Liver (tissue), 8 donors: ENCODE measurements at regions not wholly inside any gene's neighbourhood (a gene's known extent, or its start where the extent isn't known, plus 50 kb on each side); places are given as distances from the start of the nearest gene placed in this dataset.

Experiments
- DNase-seq: peaks from one replicate; pipeline ENCODE4 v3.0.0-alpha.2; 2017; ENCODE audit warnings: low spot score
- H3K27ac ChIP-seq, 2 donors: one replicate each; pipeline ENCODE4 v1.7.0; 2013; ENCODE audit warnings: inconsistent platforms in 2 of 2, low read length in 2 of 2, control low read depth in 1 of 2, low read depth in 1 of 2, mild to moderate bottlenecking in 1 of 2
- H3K27me3 ChIP-seq, 4 donors: one replicate each; pipeline versions ENCODE4 v1.6.1 to v1.7.0; 2013; ENCODE audit warnings: low read length in 3 of 4, inconsistent platforms in 1 of 4, mild to moderate bottlenecking in 1 of 4, moderate library complexity in 1 of 4; ENCODE audit not compliant: control insufficient read depth in 4 of 4, insufficient read depth in 4 of 4
- H3K36me3 ChIP-seq, 4 donors: one replicate each; pipeline versions ENCODE4 v1.6.1 to v1.7.0; 2013; ENCODE audit warnings: low read length in 3 of 4, mild to moderate bottlenecking in 3 of 4, low read depth in 1 of 4, moderate library complexity in 1 of 4; ENCODE audit not compliant: control insufficient read depth in 4 of 4, insufficient read depth in 3 of 4
- H3K4me1 ChIP-seq, 4 donors: one replicate each; pipeline versions ENCODE4 v1.6.1 to v1.7.0; 2013; ENCODE audit warnings: low read length in 3 of 4, mild to moderate bottlenecking in 3 of 4, moderate library complexity in 1 of 4; ENCODE audit not compliant: control insufficient read depth in 4 of 4, insufficient read depth in 4 of 4
- H3K4me3 ChIP-seq, 3 donors: one replicate each; pipeline versions ENCODE4 v1.6.1 to v1.7.0; 2013; ENCODE audit warnings: low read length in 3 of 3, control low read depth in 1 of 3, low read depth in 1 of 3, mild to moderate bottlenecking in 1 of 3
- H3K9ac ChIP-seq, 2 donors: one replicate each; pipeline ENCODE4 v1.7.0; 2013; ENCODE audit warnings: low read length in 2 of 2, mild to moderate bottlenecking in 2 of 2, moderate library complexity in 2 of 2, control low read depth in 1 of 2, low read depth in 1 of 2
- H3K9me3 ChIP-seq, 4 donors: one replicate each; pipeline versions ENCODE4 v1.6.1 to v1.7.0; 2013; ENCODE audit warnings: low read length in 3 of 4; ENCODE audit not compliant: control insufficient read depth in 4 of 4
- EGR1 ChIP-seq, 2 donors: IDR thresholded peaks; 2 replicates each; pipeline ENCODE4 v1.6.1; 2016 to 2018; ENCODE audit warnings: antibody characterized with exemption in 2 of 2, low read depth in 2 of 2
- FOXA1 ChIP-seq: IDR thresholded peaks from 2 replicates; pipeline ENCODE4 v1.6.1; 2016; ENCODE audit warnings: antibody characterized with exemption
- FOXA2 ChIP-seq: IDR thresholded peaks from 2 replicates; pipeline ENCODE4 v1.6.1; 2016; ENCODE audit warnings: antibody characterized with exemption
- GABPA ChIP-seq, 2 donors: IDR thresholded peaks in 1 of 2; conservative IDR thresholded peaks in 1 of 2; 2 replicates each; pipeline ENCODE4 v1.6.1; 2016; ENCODE audit warnings: antibody characterized with exemption in 2 of 2, mild to moderate bottlenecking in 1 of 2, moderate library complexity in 1 of 2
- HNF4A ChIP-seq, 2 donors: conservative IDR thresholded peaks; 2 replicates each; pipeline ENCODE4 v1.6.1; 2016; ENCODE audit warnings: antibody characterized with exemption in 2 of 2, mild to moderate bottlenecking in 2 of 2
- HNF4G ChIP-seq: IDR thresholded peaks from 2 replicates; pipeline ENCODE4 v1.6.1; 2016; ENCODE audit warnings: antibody characterized with exemption
- JUND ChIP-seq, 2 donors: IDR thresholded peaks; 2 replicates each; pipeline ENCODE4 v1.6.1; 2016; ENCODE audit warnings: antibody characterized with exemption in 2 of 2
- NR2F2 ChIP-seq: IDR thresholded peaks from 2 replicates; pipeline ENCODE4 v1.6.1; 2016; ENCODE audit warnings: antibody characterized with exemption
- RAD21 ChIP-seq, 2 donors: IDR thresholded peaks; 2 replicates each; pipeline ENCODE4 v1.6.1; 2016; ENCODE audit warnings: antibody characterized with exemption in 2 of 2, mild to moderate bottlenecking in 2 of 2
- RXRA ChIP-seq, 2 donors: IDR thresholded peaks; 2 replicates each; pipeline ENCODE4 v1.6.1; 2017 to 2018; ENCODE audit warnings: antibody characterized with exemption in 2 of 2, mild to moderate bottlenecking in 1 of 2
- TAF1 ChIP-seq: conservative IDR thresholded peaks from 2 replicates; pipeline ENCODE4 v1.6.1; 2016; ENCODE audit warnings: antibody characterized with exemption, mild to moderate bottlenecking
- YY1 ChIP-seq: IDR thresholded peaks from 2 replicates; pipeline ENCODE4 v1.6.1; 2016; ENCODE audit warnings: antibody characterized with exemption, mild to moderate bottlenecking
- WGBS: extraction: QIAGEN DNeasy Blood & Tissue Kit; methylation state at CpG from one replicate; pipeline ENCODE4 v1.1.7; 2013; 5-methylcytosine and 5-hydroxymethylcytosine counted together
- TF ChIP-seq, protein P1 (sequence below): IDR thresholded peaks from 2 replicates; pipeline ENCODE4 v1.6.1; 2016; ENCODE audit warnings: antibody characterized with exemption
- TF ChIP-seq, protein P2 (sequence below): fragments of 150-350 bp; IDR thresholded peaks from 2 replicates; pipeline ENCODE4 v1.5.1; 2017; ENCODE audit warnings: improper control_type of control experiment, low read depth, low read length; ENCODE audit not compliant: missing input control
- TF ChIP-seq, protein P3 (sequence below): IDR thresholded peaks from 2 replicates; pipeline ENCODE4 v1.6.1; 2016; ENCODE audit warnings: antibody characterized with exemption
- TF ChIP-seq, protein P4 (sequence below): IDR thresholded peaks from 2 replicates; pipeline ENCODE4 v1.6.1; 2016; ENCODE audit warnings: antibody characterized with exemption, mild to moderate bottlenecking
- donor health status: healthy.
- donor health status: healthy.
- donor health status: healthy.
- donor health status: healthy.
- donor health status: healthy.

DNA sequence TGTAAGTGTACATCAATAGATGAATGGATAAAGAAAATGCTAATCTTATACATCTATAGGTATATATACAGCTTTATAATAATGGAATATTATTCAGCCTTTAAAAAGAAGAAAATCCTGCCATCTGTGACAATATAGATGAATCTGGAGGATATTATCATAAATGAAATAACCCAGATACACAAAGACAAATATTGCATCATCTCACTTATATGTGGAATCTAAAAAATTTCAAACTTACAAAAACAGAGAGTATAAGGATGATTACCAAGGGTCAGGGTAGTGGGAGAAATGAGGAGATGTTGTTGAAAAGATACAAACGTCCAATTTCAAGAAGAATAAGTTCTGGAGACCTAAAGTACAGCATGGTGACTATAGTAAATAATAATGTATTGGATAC, 85.4 kb upstream of the AGTR1 start:
- no peak for DNase-seq
- Histone ChIP-seq H3K27me3 (no peaks in the 10 kb centered on the region), H3K36me3 (no peaks in the 10 kb centered on the region), H3K4me1 (no peaks in the 10 kb centered on the region), H3K9ac (no peak overlapping the region), H3K4me3 (no peak overlapping the region), H3K9me3 (no peaks in the 10 kb centered on the region), H3K27ac (no peak overlapping the region)
- 57% methylated on average over 1 of the region's 1 CpG for WGBS
- TF ChIP-seq EGR1 (IDR thresholded peaks at IDR 0.05; ENCODE audit: low read depth in 2 of 2) = no peak
- no peak for TF ChIP-seq YY1
- no peak for TF ChIP-seq RAD21 (IDR thresholded peaks at IDR 0.05)
- no peak for TF ChIP-seq JUND (IDR thresholded peaks at IDR 0.05)
- TF ChIP-seq, protein P1, sequence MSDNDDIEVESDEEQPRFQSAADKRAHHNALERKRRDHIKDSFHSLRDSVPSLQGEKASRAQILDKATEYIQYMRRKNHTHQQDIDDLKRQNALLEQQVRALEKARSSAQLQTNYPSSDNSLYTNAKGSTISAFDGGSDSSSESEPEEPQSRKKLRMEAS = no peak
- no peak for TF ChIP-seq FOXA2
- TF ChIP-seq, protein P2, sequence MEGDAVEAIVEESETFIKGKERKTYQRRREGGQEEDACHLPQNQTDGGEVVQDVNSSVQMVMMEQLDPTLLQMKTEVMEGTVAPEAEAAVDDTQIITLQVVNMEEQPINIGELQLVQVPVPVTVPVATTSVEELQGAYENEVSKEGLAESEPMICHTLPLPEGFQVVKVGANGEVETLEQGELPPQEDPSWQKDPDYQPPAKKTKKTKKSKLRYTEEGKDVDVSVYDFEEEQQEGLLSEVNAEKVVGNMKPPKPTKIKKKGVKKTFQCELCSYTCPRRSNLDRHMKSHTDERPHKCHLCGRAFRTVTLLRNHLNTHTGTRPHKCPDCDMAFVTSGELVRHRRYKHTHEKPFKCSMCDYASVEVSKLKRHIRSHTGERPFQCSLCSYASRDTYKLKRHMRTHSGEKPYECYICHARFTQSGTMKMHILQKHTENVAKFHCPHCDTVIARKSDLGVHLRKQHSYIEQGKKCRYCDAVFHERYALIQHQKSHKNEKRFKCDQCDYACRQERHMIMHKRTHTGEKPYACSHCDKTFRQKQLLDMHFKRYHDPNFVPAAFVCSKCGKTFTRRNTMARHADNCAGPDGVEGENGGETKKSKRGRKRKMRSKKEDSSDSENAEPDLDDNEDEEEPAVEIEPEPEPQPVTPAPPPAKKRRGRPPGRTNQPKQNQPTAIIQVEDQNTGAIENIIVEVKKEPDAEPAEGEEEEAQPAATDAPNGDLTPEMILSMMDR = no peak
- TF ChIP-seq HNF4G = no peak
- no peak for TF ChIP-seq FOXA1
- TF ChIP-seq RXRA (IDR thresholded peaks at IDR 0.05) = no peak
- no peak for TF ChIP-seq HNF4A (conservative IDR thresholded peaks at IDR 0.05)

- no peaks in the 10 kb centered on the region for H3K36me3 ChIP-seq
- no peak overlapping the region for H3K4me3 ChIP-seq
- 91% methylated on average over 3 of the region's 3 CpGs for WGBS
- H3K9ac ChIP-seq = no peak overlapping the region
- no peaks in the 10 kb centered on the region for H3K4me1 ChIP-seq
- TF ChIP-seq FOXA1 = no peak
- TF ChIP-seq JUND (IDR thresholded peaks at IDR 0.05) = no peak
- no peak for TF ChIP-seq YY1
- TF ChIP-seq NR2F2 = no peak
- TF ChIP-seq, protein P3, sequence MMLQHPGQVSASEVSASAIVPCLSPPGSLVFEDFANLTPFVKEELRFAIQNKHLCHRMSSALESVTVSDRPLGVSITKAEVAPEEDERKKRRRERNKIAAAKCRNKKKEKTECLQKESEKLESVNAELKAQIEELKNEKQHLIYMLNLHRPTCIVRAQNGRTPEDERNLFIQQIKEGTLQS = no peak
- no peak overlapping the region for H3K27ac ChIP-seq
- H3K9me3 ChIP-seq = no peaks in the 10 kb centered on the region
- H3K27me3 ChIP-seq = no peaks in the 10 kb centered on the region
- DNase-seq = no peak
These were observed 82.3 kb upstream of the AGTR1 start for GRCh38 chr3:148615382-148615781.

GRCh38 chr3:148625095-148625736, 72.5 kb upstream of the AGTR1 start:
- no peak overlapping the region for H3K4me3 ChIP-seq
- WGBS = 68% methylated on average over 4 of the region's 4 CpGs
- DNase-seq = no peak
- TF ChIP-seq RAD21 (IDR thresholded peaks at IDR 0.05) (no peak), JUND (IDR thresholded peaks at IDR 0.05) (no peak), RXRA (IDR thresholded peaks at IDR 0.05) (no peak), FOXA2 (no peak), TAF1 (no peak), GABPA (IDR thresholded peaks at IDR 0.05 in 1 of 2, conservative IDR thresholded peaks at IDR 0.05 in 1 of 2) (no peak)
- TF ChIP-seq, protein P3 = no peak
- TF ChIP-seq, protein P2 = no peak
- TF ChIP-seq, protein P4, sequence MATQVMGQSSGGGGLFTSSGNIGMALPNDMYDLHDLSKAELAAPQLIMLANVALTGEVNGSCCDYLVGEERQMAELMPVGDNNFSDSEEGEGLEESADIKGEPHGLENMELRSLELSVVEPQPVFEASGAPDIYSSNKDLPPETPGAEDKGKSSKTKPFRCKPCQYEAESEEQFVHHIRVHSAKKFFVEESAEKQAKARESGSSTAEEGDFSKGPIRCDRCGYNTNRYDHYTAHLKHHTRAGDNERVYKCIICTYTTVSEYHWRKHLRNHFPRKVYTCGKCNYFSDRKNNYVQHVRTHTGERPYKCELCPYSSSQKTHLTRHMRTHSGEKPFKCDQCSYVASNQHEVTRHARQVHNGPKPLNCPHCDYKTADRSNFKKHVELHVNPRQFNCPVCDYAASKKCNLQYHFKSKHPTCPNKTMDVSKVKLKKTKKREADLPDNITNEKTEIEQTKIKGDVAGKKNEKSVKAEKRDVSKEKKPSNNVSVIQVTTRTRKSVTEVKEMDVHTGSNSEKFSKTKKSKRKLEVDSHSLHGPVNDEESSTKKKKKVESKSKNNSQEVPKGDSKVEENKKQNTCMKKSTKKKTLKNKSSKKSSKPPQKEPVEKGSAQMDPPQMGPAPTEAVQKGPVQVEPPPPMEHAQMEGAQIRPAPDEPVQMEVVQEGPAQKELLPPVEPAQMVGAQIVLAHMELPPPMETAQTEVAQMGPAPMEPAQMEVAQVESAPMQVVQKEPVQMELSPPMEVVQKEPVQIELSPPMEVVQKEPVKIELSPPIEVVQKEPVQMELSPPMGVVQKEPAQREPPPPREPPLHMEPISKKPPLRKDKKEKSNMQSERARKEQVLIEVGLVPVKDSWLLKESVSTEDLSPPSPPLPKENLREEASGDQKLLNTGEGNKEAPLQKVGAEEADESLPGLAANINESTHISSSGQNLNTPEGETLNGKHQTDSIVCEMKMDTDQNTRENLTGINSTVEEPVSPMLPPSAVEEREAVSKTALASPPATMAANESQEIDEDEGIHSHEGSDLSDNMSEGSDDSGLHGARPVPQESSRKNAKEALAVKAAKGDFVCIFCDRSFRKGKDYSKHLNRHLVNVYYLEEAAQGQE = no peak
- TF ChIP-seq, protein P1 = no peak
- H3K4me1 ChIP-seq = no peaks in the 10 kb centered on the region
- no peaks in the 10 kb centered on the region for H3K27me3 ChIP-seq
- no peaks in the 10 kb centered on the region for H3K36me3 ChIP-seq
- no peaks in the 10 kb centered on the region for H3K9me3 ChIP-seq
- H3K27ac ChIP-seq = no peak overlapping the region
- no peak overlapping the region for H3K9ac ChIP-seq
